ELF-1 (cell line): ENCODE measurements at regions not wholly inside any gene's neighbourhood (a gene's known extent, or its start where the extent isn't known, plus 50 kb on each side); places are given as distances from the start of the nearest gene placed in this dataset.
A peak's percentile ranks its signal among the peaks of the same experiment; 100 is the strongest.
"Not testable (repeated sequence)": the region's sequence is repeated elsewhere in the genome, so short reads cannot be mapped to it uniquely, and the experiment has no call there.

Source experiments
- DNase-seq: peaks from one replicate; pipeline ENCODE4 v3.0.0-alpha.2; 2016; ENCODE audit warnings: low read depth, low spot score

GRCh38 chr4:52372269-52372668 is 286.8 kb downstream of the USP46 start:
- no peak for DNase-seq

DNA sequence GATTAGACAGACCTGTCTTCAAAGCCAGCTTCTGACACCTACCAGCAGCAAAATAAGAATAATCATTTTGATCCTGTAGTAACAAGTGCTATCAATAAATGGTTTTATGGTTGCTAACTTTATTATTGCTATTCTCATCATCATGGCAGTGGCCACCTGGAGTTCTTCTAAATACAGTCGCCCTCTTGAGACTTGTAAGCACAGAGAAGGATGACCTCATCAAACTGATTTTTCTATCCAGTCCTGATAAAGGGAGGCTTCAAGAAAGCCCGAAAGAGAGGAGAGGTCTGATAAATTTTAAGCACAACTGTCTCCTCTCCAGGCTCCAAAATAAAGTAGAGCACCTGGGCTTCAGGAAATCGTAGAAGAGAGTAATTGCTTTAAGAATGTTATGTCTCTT is 286.4 kb downstream of the USP46 start:
- DNase-seq = no peak

GRCh38 chr4:52373650-52374049 is 285.5 kb downstream of the USP46 start:
- no peak for DNase-seq

DNA sequence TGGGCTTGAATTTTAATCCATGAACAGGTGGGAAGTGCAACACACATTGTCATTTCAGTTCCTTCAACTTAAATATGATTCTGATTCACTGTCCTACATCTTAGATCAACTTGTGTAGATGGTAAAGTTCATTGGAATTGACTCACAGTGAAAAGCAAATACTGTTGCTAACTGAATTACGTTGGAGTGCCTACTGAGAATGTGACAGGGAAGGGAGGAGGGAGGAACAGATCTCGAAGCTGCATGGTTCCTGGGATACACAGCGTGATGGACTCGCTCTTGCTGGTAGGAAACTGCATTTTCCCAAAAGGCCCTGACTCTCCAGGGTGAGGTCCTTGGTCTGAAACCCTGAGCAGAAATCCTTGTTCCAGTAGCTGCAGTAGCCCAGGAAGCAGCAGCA is 284.2 kb downstream of the USP46 start:
- DNase-seq = no peak

DNA sequence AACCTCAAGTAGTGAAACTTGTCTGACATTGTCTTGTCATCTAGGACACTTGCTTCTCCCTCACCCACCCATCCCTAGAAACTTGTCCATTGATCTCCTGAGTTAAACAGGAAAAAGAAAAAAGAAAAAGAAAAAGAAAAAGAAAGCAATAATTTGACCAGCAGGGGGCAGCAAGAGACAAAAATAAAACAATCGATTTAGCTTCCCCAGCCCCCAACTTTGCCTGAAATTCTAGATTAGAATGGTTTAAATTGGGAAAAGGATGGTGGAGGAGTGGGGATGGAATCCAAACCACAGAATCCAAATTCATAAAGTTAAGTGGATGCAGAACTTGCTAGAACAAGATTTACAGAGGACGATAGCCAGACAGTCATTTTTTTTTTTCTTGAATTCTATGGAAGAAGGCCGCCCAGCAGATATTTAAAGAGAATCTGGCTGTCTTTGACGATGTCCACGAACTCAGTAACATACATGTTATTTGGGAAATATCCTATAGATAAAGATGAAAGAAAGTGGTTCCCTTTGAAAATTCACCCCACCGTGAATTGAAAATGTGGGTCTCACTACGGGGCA is 282.9 kb downstream of the USP46 start:
- peak; percentile 73 for DNase-seq

DNA sequence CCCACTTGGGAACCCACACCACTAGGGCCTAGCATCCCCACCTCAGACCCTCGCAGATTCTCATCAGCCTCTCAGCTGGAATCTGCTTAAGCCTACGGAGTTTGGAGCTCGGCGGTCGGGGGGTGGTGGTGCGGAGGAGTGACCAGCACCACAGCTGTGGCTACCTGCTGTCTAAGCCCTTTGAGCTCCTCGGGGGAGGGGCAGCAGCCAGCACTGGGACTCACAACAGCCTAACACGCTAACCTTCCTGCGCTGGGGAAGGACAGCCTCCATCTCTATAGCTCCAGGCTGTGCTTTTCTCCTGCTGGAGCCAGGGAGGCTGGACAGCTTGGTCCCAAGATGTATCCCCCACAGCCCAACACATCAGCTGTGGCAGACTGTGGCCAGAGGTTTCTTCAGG is 281.5 kb downstream of the USP46 start:
- peak; percentile 75 for DNase-seq

- DNase-seq = peak; percentile 9
Measured at GRCh38 chr4:52407545-52407944, 251.6 kb downstream of the USP46 start.

DNA sequence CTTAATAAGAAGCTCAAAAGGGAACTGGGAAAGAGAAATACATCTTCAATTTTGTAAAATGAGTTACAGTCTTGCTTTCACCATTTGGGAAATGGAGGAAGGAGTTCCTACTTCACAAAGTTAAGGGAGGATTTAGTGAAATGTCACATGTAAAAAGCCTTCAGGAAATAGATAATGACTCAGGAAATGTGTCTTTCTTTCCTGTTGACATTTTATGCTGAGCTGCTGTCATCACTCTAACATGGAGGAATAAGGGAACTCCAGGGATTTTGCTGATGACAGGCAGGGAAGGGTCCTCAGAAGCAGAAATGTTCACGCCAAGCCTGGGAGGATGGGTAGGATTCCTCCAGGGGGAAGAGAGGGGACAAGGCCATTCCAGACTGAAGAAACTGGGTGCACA is 251.1 kb downstream of the USP46 start:
- no peak for DNase-seq

DNA sequence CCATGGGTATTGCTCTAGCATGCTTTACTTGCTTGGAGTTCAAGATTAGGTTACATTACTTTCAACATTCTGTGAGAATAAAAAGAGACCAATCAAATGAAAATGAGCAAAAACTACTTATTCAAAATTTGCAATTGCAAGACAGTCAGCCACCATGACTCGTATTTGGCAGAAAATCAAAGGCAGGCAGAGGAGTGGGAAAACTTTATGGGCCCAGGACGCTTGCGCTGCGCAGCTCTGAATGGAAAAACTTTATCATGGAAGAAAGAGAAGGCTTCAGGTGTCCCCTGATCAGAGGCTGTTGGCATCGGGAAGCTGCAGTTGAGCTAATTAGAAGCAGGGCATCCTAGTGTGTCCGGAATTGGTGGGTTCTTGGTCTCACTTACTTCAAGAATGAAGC is 250.6 kb downstream of the USP46 start:
- DNase-seq = no peak

DNA sequence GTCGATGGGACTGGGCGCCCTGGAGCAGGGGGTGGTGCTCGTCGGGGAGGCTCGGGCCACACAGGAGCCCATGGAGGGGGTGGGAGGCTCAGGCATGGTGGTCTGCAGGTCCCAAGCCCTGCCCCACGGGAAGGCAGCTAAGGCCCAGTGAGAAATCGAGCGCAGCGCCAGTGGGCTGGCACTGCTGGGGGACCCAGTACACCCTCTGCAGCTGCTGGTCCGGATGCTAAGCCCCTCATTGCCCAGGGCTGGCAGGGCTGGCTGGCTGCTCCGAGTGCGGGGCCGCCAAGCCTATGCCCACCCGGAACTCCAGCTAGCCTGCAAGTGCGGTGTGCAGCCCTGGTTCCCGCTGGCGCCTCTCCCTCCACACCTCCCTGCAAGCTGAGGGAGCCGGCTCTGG is 249.3 kb downstream of the USP46 start:
- DNase-seq = not testable (repeated sequence)

DNA sequence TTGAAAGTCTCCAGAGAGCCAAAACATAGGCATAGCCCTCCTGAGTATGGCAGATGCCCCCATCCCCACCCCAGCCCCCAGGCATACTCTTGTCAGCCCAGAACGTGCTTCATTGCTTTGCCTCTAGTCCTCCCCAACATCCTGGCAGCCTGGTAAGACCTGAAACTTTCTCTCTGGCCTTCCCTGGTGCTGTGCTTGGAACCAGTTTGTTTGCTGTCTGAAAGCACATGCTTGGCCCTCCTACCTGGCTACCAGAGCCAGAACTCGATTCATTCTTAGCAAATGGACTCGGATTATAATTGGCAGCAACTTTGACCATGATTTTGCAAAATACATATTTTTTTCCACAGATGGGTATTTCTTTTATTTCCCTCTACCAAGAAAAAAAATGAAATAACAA is 248.1 kb downstream of the USP46 start:
- DNase-seq = no peak

GRCh38 chr4:52420330-52420729 is 238.8 kb downstream of the USP46 start:
- DNase-seq = no peak

DNA sequence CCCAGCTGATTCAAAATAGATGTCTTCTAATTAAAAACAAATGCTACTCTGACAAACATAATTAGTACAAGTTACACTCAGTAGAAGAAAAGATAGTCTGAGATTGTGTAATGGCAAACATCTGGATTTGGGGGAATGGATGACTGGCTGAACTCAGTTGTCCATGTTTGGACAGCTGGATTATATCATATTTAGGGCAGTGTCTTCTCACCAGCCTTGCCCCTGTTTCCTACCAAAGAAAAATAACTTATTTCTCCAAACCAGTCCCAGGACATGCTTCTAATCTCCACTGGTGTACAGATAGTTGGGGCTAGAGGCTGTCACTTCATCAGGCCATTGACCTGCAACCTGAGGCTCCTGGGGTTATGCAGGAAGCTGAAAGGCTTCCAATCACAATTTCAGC is 237.3 kb downstream of the USP46 start:
- DNase-seq = no peak

DNA sequence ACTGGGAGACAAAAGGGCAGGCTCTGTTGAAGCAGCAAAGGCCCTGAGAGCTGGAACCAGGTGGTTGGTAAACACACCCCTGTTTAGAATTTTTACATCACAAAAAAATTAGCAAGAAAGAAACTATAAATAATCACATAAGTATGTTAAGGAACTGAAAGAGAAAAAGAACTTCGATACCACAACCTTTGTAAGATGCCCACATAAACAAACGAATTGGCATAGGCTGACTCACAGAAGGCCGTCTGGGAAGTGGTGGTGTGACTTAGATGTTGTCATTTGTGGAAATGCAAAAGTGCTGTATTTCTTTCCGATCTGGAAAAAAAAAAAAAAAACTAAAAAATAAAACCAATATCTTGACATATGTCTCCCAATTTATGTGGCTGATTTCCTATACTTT is 235.1 kb downstream of the USP46 start:
- no peak for DNase-seq

DNA sequence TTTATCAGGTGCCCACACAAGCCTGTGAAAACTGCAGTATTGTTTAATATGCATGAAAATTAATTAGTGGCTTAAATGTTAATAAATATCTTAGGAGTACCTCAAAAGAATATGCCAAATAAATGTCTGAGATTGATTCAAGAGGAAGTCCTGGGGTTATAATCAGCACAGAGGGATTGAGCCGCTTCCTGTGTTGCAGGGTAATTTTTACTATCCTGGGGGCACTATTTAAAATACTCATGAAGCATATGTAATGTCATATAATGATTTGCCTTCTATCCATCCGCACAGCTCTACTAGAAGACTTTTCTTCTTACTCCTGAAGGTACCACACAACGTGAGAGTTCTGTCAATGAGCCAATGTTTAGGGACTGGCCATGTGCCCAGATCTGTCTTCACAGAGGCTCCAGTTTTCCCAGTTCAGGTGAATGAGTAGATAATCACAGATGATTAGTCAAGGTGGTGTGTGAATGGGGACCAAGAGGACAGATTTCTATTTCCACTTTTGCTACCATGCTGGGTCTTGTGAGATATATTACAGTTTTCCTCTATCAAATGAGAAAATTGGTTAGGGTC is 233.3 kb downstream of the USP46 start:
- no peak for DNase-seq

DNA sequence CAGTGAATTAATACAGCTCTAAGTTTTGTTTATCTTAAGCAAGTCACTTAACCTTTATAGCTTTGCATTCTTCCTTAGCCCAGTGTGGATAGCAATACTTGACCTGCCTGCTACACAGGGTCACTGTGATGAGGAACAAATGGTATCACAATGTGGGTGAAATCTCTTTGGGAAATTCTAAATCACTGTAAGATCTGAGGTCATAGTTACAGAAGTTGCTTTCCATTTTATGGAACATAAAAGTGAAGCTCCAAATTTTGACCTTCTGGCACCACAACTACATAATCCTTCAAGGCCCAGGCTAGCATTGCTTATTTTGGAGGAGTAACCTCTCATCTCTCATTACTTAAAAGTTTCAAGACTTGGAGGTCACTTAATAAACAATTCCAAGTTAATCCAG is 227.7 kb downstream of the USP46 start:
- no peak for DNase-seq

DNA sequence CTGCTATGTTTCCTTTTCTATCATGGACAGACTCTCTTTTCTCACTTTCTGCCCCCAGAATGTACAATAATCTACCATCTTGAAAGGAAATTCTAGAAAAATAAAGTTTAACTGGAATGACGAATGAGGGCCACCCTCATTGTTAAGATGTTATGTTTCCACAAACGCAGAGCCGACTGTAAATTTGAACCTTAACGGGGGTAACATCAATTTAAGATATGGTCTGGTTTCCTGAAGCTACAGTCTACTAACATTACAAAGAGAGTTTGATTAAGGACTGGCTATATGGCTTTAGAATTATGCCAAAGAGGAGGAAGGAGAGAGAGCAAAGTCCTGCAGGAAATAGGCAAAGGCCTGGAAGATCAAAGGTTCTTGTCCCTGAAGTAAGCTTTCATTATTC is 227.2 kb downstream of the USP46 start:
- no peak for DNase-seq

DNA sequence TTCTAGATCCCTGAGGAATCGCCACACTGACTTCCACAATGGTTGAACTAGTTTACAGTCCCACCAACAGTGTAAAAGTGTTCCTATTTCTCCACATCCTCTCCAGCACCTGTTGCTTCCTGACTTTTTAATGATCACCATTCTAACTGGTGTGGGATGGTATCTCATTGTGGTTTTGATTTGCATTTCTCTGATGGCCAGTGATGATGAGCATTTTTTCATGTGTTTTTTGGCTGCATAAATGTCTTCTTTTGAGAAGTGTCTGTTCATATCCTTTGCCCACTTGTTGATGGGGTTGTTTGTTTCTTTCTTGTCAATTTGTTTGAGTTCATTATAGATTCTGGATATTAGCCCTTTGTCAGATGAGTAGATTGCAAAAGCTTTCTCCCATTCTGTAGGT is 216.6 kb downstream of the USP46 start:
- DNase-seq = not testable (repeated sequence)

GRCh38 chr4:52472444-52472843 is 186.7 kb downstream of the USP46 start:
- DNase-seq = no peak

DNA sequence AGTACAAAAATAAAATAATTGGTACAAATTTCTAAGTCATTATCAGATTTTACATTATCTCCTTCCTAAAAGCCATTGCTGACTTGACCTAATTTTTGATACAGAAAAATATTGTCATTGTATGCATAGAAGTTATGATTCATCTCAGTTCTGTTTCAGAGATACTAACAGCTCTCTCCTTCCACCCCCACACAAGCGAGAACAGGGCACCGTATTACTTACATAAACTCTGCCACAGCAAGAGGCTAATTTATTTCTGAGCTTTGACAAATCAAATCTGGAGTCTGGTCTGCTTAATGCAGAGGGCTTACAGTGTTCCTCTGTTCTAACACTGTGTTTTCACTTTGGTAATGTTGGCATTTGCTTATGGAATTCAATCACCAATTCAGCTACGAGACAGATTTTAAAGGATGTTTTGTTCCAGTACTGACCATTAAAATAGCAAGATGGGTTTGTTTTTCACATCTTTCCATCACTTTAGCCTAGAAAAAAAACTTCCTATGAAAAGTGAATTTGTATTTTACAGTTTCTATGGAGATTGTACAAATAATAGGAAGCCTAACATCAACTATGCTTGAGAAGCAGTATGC is 181.8 kb downstream of the USP46 start:
- no peak for DNase-seq

GRCh38 chr4:52483186-52483890 is 175.8 kb downstream of the USP46 start:
- DNase-seq = no peak

GRCh38 chr4:52507774-52508173 is 151.3 kb downstream of the USP46 start:
- no peak for DNase-seq

DNA sequence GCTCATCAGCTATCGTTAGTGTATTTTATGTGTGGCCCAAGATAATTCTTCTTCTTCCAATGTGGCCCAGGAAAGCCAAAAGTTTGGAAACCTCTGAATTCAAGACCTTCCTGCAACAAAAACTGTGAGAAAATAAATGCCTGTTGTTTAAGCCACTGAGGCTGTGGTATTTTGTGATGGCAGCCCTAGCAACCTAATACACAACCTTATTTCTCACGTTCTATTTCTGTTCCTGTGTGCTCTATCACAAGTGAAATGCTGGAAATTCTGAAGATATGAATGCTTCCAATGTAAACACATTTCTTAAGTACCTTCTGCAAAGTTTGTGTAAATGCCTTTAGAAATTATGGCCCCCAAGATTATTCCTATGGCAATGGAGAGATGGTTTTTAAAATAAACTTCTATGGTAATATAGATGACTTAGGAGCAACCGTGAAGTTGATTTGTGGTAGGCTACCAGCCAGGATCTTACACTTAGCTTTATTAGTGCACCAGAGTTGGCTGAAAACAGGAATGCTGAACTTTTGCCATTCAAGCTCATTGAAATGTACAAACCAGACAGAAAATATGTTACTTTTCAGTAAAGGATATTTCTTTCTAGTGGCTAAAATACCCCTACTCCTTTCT is 148.0 kb downstream of the USP46 start:
- DNase-seq = no peak
